ENCODE measurements at regions not wholly inside any gene's neighbourhood (a gene's known extent, or its start where the extent isn't known, plus 50 kb on each side); places are given as distances from the start of the nearest gene placed in this dataset.

DNA sequence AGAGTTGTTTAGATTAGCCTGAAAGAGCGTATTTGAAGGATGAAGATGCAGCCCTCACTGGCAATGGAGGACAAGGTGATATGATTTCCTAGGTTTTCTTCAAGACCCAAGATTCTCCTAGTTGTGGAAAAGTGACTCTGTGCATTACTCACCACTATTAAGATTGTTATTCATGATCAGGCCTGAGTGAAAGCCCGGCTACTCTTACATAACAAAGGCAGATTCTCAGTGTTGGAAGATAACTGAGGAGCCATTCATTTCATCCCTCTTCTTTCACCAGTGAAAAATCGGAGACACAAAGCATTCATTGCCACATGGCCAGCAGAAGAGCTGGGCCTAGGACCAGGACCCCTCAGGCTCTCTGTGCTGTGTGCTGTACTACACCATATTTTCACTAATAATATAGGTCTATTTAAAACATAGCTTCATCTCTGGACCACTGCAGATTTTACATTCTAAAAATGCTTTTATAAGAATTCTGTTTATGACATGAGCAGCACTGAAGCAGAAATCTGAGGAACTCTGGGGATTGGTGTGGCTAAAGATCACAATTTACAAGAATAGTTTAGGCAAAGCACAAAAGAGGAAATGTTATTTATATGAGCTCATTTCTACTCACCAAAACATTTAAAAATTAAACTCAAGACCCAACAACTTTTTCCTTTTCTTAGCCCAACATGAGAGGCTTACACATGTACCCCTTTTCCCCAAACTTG lies 181.9 kb upstream of the CCN2 start:
- ChIA-PET CTCF (no interaction called here), POLR2A (no interaction called here)
- Histone ChIP-seq H3K27me3 (ENCODE audit: insufficient read depth, low read length, poor library complexity, severe bottlenecking) (no peaks in the 10 kb centered on the region), H3K27ac (ENCODE audit: low read depth, low read length) (no peak overlapping the region), H3K4me1 (ENCODE audit: insufficient read depth, low read length) (no peaks in the 10 kb centered on the region), H3K4me3 (ENCODE audit: low read length) (no peak overlapping the region), H3K9me3 (ENCODE audit: low read length) (no peaks in the 10 kb centered on the region), H3K36me3 (ENCODE audit: insufficient read depth, low read length) (no peaks in the 10 kb centered on the region)
- no peaks in the 10 kb centered on the region for H3K27me3 Mint-ChIP-seq
- H3K4me3 Mint-ChIP-seq = no peak overlapping the region
- DNase-seq = no peak
- H3K27ac Mint-ChIP-seq = no peak overlapping the region
- H3K36me3 Mint-ChIP-seq = no peaks in the 10 kb centered on the region
- no peaks in the 10 kb centered on the region for H3K4me1 Mint-ChIP-seq
- H3K9me3 Mint-ChIP-seq = no peaks in the 10 kb centered on the region

DNA sequence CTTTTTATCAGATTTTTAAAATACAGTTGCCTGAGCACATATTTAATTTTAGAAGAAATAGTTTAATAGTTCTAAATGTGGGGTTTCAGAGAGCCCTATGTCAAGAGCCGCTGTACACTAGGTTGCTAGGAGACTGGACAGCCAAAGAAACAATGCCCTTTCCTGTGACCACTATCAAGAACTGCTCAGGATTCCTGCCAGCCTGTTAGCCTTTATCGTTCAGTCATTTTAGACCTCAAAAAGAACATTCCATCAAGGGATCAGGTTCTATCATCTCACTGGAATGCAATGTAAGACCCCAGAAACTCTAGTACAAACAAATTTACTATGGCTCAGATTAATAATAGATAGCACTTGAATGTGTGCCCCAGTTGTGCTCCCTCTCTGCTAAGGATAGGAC lies 181.2 kb upstream of the CCN2 start:
- Histone ChIP-seq H3K4me1 (ENCODE audit: insufficient read depth, low read length) (no peaks in the 10 kb centered on the region), H3K4me3 (ENCODE audit: low read length) (no peak overlapping the region), H3K36me3 (ENCODE audit: insufficient read depth, low read length) (no peaks in the 10 kb centered on the region), H3K27ac (ENCODE audit: low read depth, low read length) (no peak overlapping the region), H3K9me3 (ENCODE audit: low read length) (no peaks in the 10 kb centered on the region), H3K27me3 (ENCODE audit: insufficient read depth, low read length, poor library complexity, severe bottlenecking) (no peaks in the 10 kb centered on the region)
- POLR2A ChIA-PET = no interaction called here
- Mint-ChIP-seq H3K4me3 (no peak overlapping the region), H3K9me3 (peaks cover 0 to 1% (median 0%) of the 10 kb centered on the region in 5 donors), H3K36me3 (no peaks in the 10 kb centered on the region), H3K4me1 (no peaks in the 10 kb centered on the region), H3K27me3 (peaks cover 0 to under 1% of the 10 kb centered on the region in 2 donors), H3K27ac (no peak overlapping the region)
- DNase-seq = no peak
- CTCF ChIA-PET = no interaction called here

DNA sequence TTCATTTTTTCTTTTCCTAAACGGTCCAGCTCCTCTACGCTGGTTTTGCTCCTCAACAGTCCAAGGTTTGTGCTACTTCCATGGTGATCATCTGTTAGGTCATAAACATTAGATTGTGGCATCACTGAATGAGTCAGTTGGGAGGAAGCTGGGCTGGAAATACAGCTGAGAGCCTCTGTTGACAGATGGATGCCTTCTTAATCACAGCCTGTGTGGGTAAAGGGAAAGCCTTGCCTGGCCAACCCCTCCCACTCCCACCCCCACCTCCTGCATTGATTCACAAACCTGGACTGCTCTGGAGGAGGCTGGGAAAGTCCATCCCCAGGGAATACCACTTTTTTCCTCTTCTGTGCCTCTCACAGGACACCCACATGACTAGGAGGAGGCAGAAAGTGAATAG lies 180.6 kb upstream of the CCN2 start:
- H3K9me3 Mint-ChIP-seq = peaks cover 0 to 4% (median 0%) of the 10 kb centered on the region in 5 donors
- H3K27ac Mint-ChIP-seq = no peak overlapping the region
- ChIA-PET CTCF (no interaction called here), POLR2A (no interaction called here)
- H3K4me1 Mint-ChIP-seq = no peaks in the 10 kb centered on the region
- H3K36me3 ChIP-seq (ENCODE audit: insufficient read depth, low read length) = no peaks in the 10 kb centered on the region
- H3K4me3 ChIP-seq (ENCODE audit: low read length) = no peak overlapping the region
- no peaks in the 10 kb centered on the region for H3K27me3 ChIP-seq (ENCODE audit: insufficient read depth, low read length, poor library complexity, severe bottlenecking)
- DNase-seq = no peak
- H3K27ac ChIP-seq (ENCODE audit: low read depth, low read length) = no peak overlapping the region
- no peaks in the 10 kb centered on the region for H3K9me3 ChIP-seq (ENCODE audit: low read length)
- no peaks in the 10 kb centered on the region for H3K4me1 ChIP-seq (ENCODE audit: insufficient read depth, low read length)
- no peaks in the 10 kb centered on the region for H3K36me3 Mint-ChIP-seq
- H3K4me3 Mint-ChIP-seq = no peak overlapping the region
- peaks cover 3% of the 10 kb centered on the region in 2 donors for H3K27me3 Mint-ChIP-seq

DNA sequence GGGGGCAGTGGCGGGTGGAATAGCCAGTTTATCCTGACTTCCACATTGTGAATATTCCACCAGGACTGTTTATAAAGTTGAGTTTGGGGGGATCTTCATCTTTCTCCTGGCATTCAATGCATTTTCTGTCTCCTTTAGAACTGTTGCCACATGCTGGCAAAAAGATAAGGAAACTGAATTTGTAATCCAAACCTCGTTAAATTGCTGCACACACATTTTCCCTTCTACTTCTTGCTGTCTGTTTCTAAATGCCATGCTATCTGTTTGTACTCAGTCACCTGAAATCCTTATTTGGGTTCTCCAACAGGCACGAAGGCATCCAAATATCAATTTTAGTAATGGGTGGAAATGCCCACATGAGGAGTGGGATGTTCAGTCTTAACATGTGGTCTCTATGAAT lies 180.2 kb upstream of the CCN2 start:
- no peaks in the 10 kb centered on the region for H3K36me3 ChIP-seq (ENCODE audit: insufficient read depth, low read length)
- DNase-seq = no peak
- no peak overlapping the region for H3K27ac ChIP-seq (ENCODE audit: low read depth, low read length)
- Mint-ChIP-seq H3K27ac (no peak overlapping the region), H3K9me3 (peaks cover 0 to 4% (median 0%) of the 10 kb centered on the region in 5 donors), H3K27me3 (peaks cover 3% of the 10 kb centered on the region in 2 donors), H3K4me3 (no peak overlapping the region), H3K36me3 (no peaks in the 10 kb centered on the region), H3K4me1 (no peaks in the 10 kb centered on the region)
- no peak overlapping the region for H3K4me3 ChIP-seq (ENCODE audit: low read length)
- ChIA-PET POLR2A (no interaction called here), CTCF (no interaction called here)
- H3K9me3 ChIP-seq (ENCODE audit: low read length) = no peaks in the 10 kb centered on the region
- H3K4me1 ChIP-seq (ENCODE audit: insufficient read depth, low read length) = no peaks in the 10 kb centered on the region
- H3K27me3 ChIP-seq (ENCODE audit: insufficient read depth, low read length, poor library complexity, severe bottlenecking) = no peaks in the 10 kb centered on the region

DNA sequence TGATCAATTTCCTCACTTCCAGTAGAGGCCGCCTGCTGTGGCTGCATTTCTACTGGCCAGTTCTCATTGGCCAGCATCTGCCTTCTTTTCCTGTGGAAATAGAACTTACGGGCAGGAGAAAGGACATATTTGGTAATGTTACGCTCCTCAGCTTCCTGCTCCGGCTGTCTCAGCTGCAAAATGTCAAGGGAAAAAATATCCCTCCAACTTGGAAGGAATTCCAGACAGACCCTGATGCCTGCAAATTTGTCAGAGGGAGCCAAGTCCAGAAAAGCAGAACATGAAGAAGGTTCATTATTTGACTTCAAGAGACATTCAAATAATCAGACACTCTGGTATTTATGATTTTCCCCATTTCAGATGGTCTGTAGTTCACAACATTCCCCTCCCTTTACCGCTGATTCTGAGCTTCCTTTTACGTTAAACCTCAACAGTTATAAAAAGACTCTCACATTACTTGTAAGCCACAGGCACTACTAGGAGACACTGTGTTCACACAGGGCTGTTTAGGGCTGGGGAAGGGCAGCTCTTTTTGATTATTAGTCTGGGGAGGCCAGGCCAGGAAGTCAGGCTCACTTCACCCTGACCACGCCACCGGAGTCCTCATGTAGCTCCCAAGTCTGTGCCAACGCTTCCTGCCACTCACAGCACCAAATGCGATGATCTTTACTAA lies 179.6 kb upstream of the CCN2 start:
- H3K27ac ChIP-seq (ENCODE audit: low read depth, low read length) = no peak overlapping the region
- no peak overlapping the region for H3K4me3 ChIP-seq (ENCODE audit: low read length)
- H3K36me3 ChIP-seq (ENCODE audit: insufficient read depth, low read length) = no peaks in the 10 kb centered on the region
- POLR2A ChIA-PET = no interaction called here
- no peaks in the 10 kb centered on the region for H3K27me3 ChIP-seq (ENCODE audit: insufficient read depth, low read length, poor library complexity, severe bottlenecking)
- CTCF ChIA-PET = no interaction called here
- no peak overlapping the region for H3K4me3 Mint-ChIP-seq
- H3K27ac Mint-ChIP-seq = no peak overlapping the region
- no peaks in the 10 kb centered on the region for H3K4me1 ChIP-seq (ENCODE audit: insufficient read depth, low read length)
- H3K4me1 Mint-ChIP-seq = no peaks in the 10 kb centered on the region
- DNase-seq = no peak
- no peaks in the 10 kb centered on the region for H3K36me3 Mint-ChIP-seq
- no peaks in the 10 kb centered on the region for H3K9me3 ChIP-seq (ENCODE audit: low read length)
- H3K9me3 Mint-ChIP-seq = peaks cover 0 to 4% (median 0%) of the 10 kb centered on the region in 5 donors
- H3K27me3 Mint-ChIP-seq = peaks cover 3% of the 10 kb centered on the region in 2 donors

DNA sequence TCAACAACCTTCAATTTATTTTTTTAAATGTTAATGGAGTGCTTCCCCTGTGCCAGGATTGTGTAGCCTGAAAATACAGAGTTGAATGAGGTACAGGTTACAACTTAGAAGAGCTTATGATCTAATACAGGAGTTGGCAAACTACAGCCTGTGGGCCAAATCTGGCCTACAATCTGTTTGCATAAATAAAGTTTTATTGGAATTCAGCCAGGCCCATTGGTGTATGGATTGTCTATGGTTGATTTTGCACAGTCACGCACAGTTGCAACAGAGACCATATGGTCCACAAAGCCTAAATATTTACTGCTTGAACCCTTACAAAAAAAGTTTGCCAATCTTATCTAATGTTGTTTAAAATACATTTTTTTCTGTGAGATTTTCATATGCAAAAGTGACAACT lies 177.3 kb upstream of the CCN2 start:
- Histone ChIP-seq H3K36me3 (ENCODE audit: insufficient read depth, low read length) (no peaks in the 10 kb centered on the region), H3K4me1 (ENCODE audit: insufficient read depth, low read length) (no peaks in the 10 kb centered on the region), H3K27ac (ENCODE audit: low read depth, low read length) (no peak overlapping the region), H3K27me3 (ENCODE audit: insufficient read depth, low read length, poor library complexity, severe bottlenecking) (no peaks in the 10 kb centered on the region), H3K4me3 (ENCODE audit: low read length) (no peak overlapping the region), H3K9me3 (ENCODE audit: low read length) (no peaks in the 10 kb centered on the region)
- ChIA-PET POLR2A (no interaction called here), CTCF (no interaction called here)
- peaks cover 0 to 4% (median 0%) of the 10 kb centered on the region in 5 donors for H3K9me3 Mint-ChIP-seq
- H3K4me1 Mint-ChIP-seq = no peaks in the 10 kb centered on the region
- H3K27me3 Mint-ChIP-seq = peaks cover 3% of the 10 kb centered on the region in 2 donors
- H3K27ac Mint-ChIP-seq = no peak overlapping the region
- no peak for DNase-seq
- no peak overlapping the region for H3K4me3 Mint-ChIP-seq
- H3K36me3 Mint-ChIP-seq = no peaks in the 10 kb centered on the region

DNA sequence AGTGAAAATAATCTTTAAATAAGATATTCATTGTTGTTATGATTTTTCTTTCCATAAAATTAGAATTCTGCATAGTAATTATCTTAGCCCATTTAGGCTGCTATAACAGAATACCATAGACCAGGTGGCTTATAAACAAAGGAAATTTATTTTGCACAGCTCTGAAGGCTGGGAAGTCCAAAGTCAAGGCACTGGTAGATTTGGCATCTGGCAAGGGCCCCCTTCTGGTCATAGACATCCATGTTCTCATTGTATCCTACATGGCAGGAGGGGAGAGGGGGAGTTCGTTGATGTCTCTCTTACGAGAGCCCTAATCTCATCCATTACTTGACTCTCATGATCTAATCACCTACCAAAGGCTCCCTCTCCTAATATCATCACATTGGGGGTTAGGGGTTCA lies 175.0 kb upstream of the CCN2 start:
- no peaks in the 10 kb centered on the region for H3K27me3 ChIP-seq (ENCODE audit: insufficient read depth, low read length, poor library complexity, severe bottlenecking)
- Mint-ChIP-seq H3K4me1 (no peaks in the 10 kb centered on the region), H3K36me3 (no peaks in the 10 kb centered on the region), H3K4me3 (no peak overlapping the region), H3K9me3 (peaks cover 0 to 4% (median 0%) of the 10 kb centered on the region in 5 donors), H3K27me3 (peaks cover 3% of the 10 kb centered on the region in 2 donors), H3K27ac (no peak overlapping the region)
- ChIA-PET POLR2A (no interaction called here), CTCF (no interaction called here)
- no peak overlapping the region for H3K4me3 ChIP-seq (ENCODE audit: low read length)
- H3K9me3 ChIP-seq (ENCODE audit: low read length) = no peaks in the 10 kb centered on the region
- no peaks in the 10 kb centered on the region for H3K4me1 ChIP-seq (ENCODE audit: insufficient read depth, low read length)
- H3K36me3 ChIP-seq (ENCODE audit: insufficient read depth, low read length) = no peaks in the 10 kb centered on the region
- no peak overlapping the region for H3K27ac ChIP-seq (ENCODE audit: low read depth, low read length)
- DNase-seq = no peak

DNA sequence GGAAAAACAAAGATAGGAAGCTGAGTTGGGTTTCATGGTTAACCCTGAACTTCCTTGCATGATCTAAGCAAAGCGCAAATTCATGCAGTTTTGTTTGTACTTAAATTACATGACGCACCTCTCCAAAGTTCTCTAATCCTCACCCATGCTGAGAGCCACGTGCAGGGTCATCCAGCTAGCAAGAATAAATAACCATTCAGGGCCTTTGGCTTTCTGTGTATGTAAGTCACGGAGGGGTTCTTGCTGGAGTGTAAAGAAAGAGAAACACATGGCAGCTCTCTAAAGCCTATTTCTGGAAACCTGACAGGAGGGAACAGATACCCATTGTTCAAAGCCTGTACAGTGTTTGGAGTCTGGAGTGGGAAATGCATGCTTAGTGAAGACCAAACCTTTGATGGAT lies 171.7 kb upstream of the CCN2 start:
- H3K36me3 ChIP-seq (ENCODE audit: insufficient read depth, low read length) = no peaks in the 10 kb centered on the region
- H3K9me3 Mint-ChIP-seq = peaks cover 0 to 4% (median 0%) of the 10 kb centered on the region in 5 donors
- H3K4me1 ChIP-seq (ENCODE audit: insufficient read depth, low read length) = no peaks in the 10 kb centered on the region
- H3K9me3 ChIP-seq (ENCODE audit: low read length) = no peaks in the 10 kb centered on the region
- H3K27ac ChIP-seq (ENCODE audit: low read depth, low read length) = no peak overlapping the region
- ChIA-PET POLR2A (no interaction called here), CTCF (no interaction called here)
- no peak overlapping the region for H3K27ac Mint-ChIP-seq
- no peaks in the 10 kb centered on the region for H3K4me1 Mint-ChIP-seq
- H3K4me3 Mint-ChIP-seq = no peak overlapping the region
- no peak for DNase-seq
- no peaks in the 10 kb centered on the region for H3K27me3 ChIP-seq (ENCODE audit: insufficient read depth, low read length, poor library complexity, severe bottlenecking)
- no peak overlapping the region for H3K4me3 ChIP-seq (ENCODE audit: low read length)
- H3K27me3 Mint-ChIP-seq = peaks cover 3% of the 10 kb centered on the region in 2 donors
- H3K36me3 Mint-ChIP-seq = no peaks in the 10 kb centered on the region

All from CD8-positive, alpha-beta memory T cell (primary cell).